H7 (cell line): ENCODE measurements at regions not wholly inside any gene's neighbourhood (a gene's known extent, or its start where the extent isn't known, plus 50 kb on each side); places are given as distances from the start of the nearest gene placed in this dataset.

ENCODE experiments used
- DNase-seq: peaks from one replicate; pipeline ENCODE4 v3.0.0; 2012
- H3K27me3 ChIP-seq: 2 replicates; pipeline ENCODE4 v1.6.0; 2011; ENCODE audit warnings: mild to moderate bottlenecking, low read length; ENCODE audit not compliant: control insufficient read depth, insufficient read depth
- H3K36me3 ChIP-seq: replicated peaks from 2 replicates; pipeline ENCODE4 v1.5.1; 2011; ENCODE audit warnings: low read length; ENCODE audit not compliant: control insufficient read depth, insufficient read depth
- H3K4me3 ChIP-seq: 2 replicates; pipeline ENCODE4 v1.5.1; 2011; ENCODE audit warnings: low read depth, mild to moderate bottlenecking, control low read depth, low read length, moderate library complexity; ENCODE audit not compliant: insufficient read depth

DNA sequence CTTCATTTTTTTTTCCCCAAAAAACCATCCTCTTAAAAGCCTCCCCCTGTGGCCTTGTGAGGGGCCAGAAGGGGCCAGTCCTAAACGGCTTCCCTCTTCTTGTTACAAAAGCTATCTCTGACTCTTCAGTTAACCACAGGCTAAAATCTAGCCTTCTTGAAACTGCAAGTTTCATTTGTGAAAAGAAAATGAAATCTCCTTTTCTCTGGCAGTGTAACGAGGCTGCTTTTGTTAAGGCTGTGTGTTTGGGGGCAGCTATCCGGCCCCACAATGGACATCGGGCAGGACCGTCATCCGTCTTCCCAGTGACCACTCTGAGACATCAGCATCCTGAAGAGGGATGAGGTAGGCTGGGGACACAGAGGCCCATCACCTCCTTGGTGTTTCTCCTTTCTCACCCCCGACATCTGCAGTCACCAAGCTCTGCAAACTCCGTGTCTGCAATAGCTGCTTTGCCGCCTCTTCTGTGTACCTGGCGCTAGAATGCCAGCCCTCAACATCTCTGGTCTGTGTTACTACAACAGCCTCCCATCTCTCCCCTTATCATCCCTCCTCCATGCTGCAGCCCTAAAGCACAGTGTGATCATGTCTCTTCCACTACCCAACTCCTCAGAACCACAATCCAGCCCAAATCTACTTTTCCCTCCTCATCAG is 94.0 kb downstream of the RCN1 start:
- no peak overlapping the region for H3K4me3 ChIP-seq
- DNase-seq, result no peak
- no peaks in the 10 kb centered on the region for H3K36me3 ChIP-seq
- no peaks in the 10 kb centered on the region for H3K27me3 ChIP-seq

DNA sequence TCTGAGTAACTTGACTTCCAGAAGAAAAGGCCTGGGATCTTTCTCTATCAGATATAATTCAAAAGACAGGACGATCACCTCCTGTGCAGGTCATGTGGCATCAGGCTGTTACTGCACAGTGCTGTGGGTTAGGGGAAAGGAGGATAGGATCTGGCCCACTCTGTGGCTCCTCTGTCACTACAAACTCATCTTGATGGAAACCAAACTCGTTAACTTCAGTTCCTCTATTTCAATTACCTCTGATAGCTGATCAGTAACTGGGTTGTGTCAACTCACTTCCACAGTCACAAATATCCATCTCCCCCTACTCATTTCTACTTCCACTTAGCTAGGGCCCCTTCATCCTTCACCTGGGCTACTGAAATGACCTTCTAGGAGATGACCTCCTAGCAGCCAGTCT is 95.2 kb downstream of the RCN1 start:
- Histone ChIP-seq H3K4me3 (no peak overlapping the region), H3K36me3 (no peaks in the 10 kb centered on the region), H3K27me3 (no peaks in the 10 kb centered on the region)
- no peak for DNase-seq

- H3K36me3 ChIP-seq, result no peaks in the 10 kb centered on the region
- DNase-seq, result no peak
- H3K27me3 ChIP-seq, result no peaks in the 10 kb centered on the region
- no peak overlapping the region for H3K4me3 ChIP-seq
These were observed 96.2 kb downstream of the RCN1 start for GRCh38 chr11:32187111-32187510.

- H3K36me3 ChIP-seq, result no peaks in the 10 kb centered on the region
- H3K27me3 ChIP-seq, result no peaks in the 10 kb centered on the region
- peak; percentile 37 for DNase-seq
- H3K4me3 ChIP-seq, result no peak overlapping the region
These were observed 97.9 kb downstream of the RCN1 start for GRCh38 chr11:32188785-32189184.

DNA sequence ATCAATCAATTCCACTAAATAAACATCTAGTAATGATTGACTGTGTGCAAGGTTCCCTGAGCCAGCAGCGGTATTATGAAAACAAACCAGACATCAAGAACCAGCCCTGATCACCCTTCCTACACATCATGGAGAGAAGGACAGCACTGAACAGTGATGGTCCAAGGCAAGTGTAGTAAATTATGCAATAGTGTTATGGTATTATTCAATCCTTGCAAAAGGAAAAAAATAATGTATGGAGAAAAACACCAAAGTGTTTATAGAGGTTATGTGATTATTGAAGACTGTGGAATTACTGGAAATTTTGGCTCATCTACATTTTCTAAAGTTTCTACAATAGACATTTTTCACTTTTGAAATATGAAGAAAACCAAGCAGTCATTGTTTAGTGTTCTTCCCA is 105.3 kb downstream of the RCN1 start:
- Histone ChIP-seq H3K36me3 (no peaks in the 10 kb centered on the region), H3K4me3 (no peak overlapping the region), H3K27me3 (no peaks in the 10 kb centered on the region)
- no peak for DNase-seq

- Histone ChIP-seq H3K4me3 (no peak overlapping the region), H3K36me3 (no peaks in the 10 kb centered on the region), H3K27me3 (no peaks in the 10 kb centered on the region)
- no peak for DNase-seq
These were observed 107.2 kb downstream of the RCN1 start for GRCh38 chr11:32198053-32198452.

DNA sequence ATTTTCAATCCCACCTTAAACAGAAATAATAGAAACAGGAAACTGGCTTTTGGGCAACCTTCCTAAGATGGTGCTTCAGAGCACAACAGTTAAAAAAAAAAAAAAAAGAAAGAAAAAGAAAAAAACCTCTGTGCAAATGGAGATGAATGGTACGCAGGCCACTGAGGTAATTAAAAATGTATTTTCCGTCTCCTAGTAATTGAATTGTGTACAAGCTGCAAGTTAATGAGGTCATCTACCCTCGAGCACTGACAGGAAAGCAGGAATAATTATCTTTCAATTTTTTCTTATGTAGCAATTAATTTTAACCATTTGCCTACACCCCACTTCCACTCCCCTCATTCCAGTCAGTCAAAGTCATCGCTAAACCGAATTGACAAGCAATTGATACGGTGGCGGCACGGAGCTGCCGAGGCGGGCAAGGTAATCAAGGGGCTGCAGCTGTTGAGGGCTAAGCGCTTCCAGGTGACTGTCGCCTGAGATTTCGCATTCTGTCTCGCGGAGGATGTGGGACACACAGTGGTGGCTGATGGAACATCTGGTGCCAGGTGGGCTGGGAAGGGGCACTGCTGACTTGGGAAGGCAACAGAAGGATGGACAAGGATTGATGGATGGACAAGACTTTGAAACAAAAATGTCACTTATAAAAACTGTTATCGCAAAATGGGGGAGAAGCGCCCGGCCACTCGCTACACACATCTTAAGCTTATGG is 109.4 kb downstream of the RCN1 start:
- no peaks in the 10 kb centered on the region for H3K27me3 ChIP-seq
- peak; percentile 36 for DNase-seq
- no peak overlapping the region for H3K4me3 ChIP-seq
- H3K36me3 ChIP-seq, result no peaks in the 10 kb centered on the region

DNA sequence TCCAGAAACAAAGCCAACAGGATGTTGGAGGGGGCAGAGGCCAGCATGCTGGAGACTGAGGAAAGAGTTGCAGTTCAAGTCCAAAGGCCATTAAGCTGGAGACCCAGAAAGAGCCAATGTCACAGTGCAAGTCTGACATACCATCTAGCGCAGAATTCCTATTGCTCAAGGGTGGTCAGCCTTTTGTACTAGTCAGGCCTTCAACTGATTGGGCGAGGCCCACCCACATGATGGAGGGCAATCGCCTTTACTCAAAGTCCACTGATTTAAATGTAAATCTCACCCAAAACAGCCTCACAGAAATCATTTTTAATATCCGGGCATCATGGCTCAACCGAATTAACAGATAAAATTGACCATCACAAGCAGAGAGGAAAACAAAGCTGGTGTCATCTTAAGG is 113.9 kb downstream of the RCN1 start:
- H3K27me3 ChIP-seq, result no peaks in the 10 kb centered on the region; the same call in 1 of the 2 replicates
- DNase-seq, result no peak
- H3K36me3 ChIP-seq, result no peaks in the 10 kb centered on the region
- H3K4me3 ChIP-seq, result no peak overlapping the region

DNA sequence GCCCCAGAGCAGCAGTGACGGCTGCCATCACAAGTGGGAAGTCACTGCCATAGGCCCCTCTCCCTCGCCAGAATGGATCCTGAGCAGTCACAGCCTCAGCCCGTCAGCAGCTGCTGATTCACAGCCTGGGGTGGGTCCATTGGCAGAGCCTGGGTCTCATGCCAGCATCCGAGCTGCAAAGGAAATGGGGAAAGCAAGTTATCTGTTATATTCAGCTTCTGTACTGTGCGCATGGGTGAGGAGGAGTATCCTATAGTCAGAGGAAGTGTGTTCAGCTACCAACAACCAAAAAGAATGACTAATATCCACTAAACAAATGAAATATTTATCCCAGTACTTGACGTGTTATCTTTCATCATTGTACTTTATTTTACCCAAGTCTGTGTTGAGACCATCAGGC is 119.7 kb downstream of the RCN1 start:
- Histone ChIP-seq H3K27me3 (no peaks in the 10 kb centered on the region; the same call in 1 of the 2 replicates), H3K36me3 (no peaks in the 10 kb centered on the region), H3K4me3 (no peak overlapping the region)
- DNase-seq, result no peak

- H3K27me3 ChIP-seq, result no peaks in the 10 kb centered on the region; the same call in 1 of the 2 replicates
- DNase-seq, result no peak
These were observed 122.3 kb downstream of the RCN1 start for GRCh38 chr11:32213223-32213622.

DNA sequence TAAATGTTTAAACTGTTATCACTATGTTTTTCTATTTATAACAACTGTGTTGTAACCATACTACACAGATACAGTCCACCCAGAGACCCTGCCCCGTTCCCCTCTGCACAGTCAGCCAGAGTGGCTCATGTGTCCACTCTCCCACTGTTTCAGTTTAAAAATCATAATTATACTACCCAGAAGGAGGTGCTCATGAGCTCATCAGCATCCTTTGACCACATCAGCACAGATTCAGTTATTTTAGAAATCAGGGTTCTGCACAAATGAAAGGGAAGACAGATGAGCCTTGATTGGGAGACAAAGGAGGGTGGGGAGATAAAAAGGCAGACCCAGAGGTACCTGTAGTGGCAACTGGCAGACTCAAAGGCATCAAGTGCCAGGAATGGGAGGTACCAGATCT is 124.3 kb downstream of the RCN1 start:
- no peak overlapping the region for H3K4me3 ChIP-seq
- no peak for DNase-seq
- H3K27me3 ChIP-seq, result no peaks in the 10 kb centered on the region
- H3K36me3 ChIP-seq, result no peaks in the 10 kb centered on the region

More at GRCh38 chr11:32213223-32213622, 122.3 kb downstream of the RCN1 start:
- Histone ChIP-seq H3K4me3 (no peak overlapping the region), H3K36me3 (no peaks in the 10 kb centered on the region)

- no peak overlapping the region for H3K4me3 ChIP-seq
- H3K27me3 ChIP-seq, result no peaks in the 10 kb centered on the region
- DNase-seq, result no peak
- H3K36me3 ChIP-seq, result no peaks in the 10 kb centered on the region
These were observed 125.9 kb downstream of the RCN1 start for GRCh38 chr11:32216749-32217148.

DNA sequence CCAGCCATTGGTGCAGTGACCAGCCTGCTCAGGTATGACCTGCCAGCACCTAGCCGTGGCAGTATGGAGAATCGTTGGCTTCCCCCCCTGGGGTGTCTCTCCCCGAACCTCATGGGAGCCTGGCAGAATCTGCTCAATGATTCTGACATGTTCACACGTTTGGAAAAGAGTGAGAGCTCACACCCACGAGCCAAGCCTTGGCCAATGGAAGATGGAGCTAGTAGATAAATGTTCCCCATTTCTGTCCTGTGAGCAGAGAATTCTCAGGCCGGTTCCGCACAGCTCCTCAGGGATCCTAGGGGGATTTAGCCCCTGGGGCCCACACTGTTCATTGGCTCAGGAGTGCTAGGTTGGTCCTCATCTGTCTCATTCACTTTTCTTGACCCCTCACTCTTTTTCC is 128.4 kb downstream of the RCN1 start:
- Histone ChIP-seq H3K27me3 (no peaks in the 10 kb centered on the region), H3K36me3 (no peaks in the 10 kb centered on the region), H3K4me3 (no peak overlapping the region)
- no peak for DNase-seq

GRCh38 chr11:32221476-32222032 is 130.7 kb downstream of the RCN1 start:
- no peak overlapping the region for H3K4me3 ChIP-seq
- no peaks in the 10 kb centered on the region for H3K27me3 ChIP-seq
- DNase-seq, result no peak
- H3K36me3 ChIP-seq, result no peaks in the 10 kb centered on the region

- no peaks in the 10 kb centered on the region for H3K27me3 ChIP-seq
- peak; percentile 44 for DNase-seq
- H3K36me3 ChIP-seq, result no peaks in the 10 kb centered on the region
- H3K4me3 ChIP-seq, result no peak overlapping the region
These were observed 133.7 kb downstream of the RCN1 start for GRCh38 chr11:32224580-32224979.
